Ovary (tissue), 3 donors: ENCODE measurements at regions not wholly inside any gene's neighbourhood (a gene's known extent, or its start where the extent isn't known, plus 50 kb on each side); places are given as distances from the start of the nearest gene placed in this dataset.

Experiments
- POLR2A ChIP-seq: fragments of 450-650 bp; IDR thresholded peaks from one replicate; pipeline ENCODE4 v1.6.1; 2017; ENCODE audit warnings: antibody characterized with exemption, mild to moderate bottlenecking, moderate library complexity
- TF ChIP-seq, protein P1 (sequence below), 3 donors: fragments of 450-650 bp in 2 of 3; fragments of 200-600 bp in 1 of 3; IDR thresholded peaks; one replicate each; pipeline versions ENCODE4 v1.5.1 to v1.8.0; 2016 to 2022; ENCODE audit warnings: antibody characterized with exemption in 3 of 3, mild to moderate bottlenecking in 1 of 3
- donor health status: DM: no; HTN: no; CAD: no.

DNA sequence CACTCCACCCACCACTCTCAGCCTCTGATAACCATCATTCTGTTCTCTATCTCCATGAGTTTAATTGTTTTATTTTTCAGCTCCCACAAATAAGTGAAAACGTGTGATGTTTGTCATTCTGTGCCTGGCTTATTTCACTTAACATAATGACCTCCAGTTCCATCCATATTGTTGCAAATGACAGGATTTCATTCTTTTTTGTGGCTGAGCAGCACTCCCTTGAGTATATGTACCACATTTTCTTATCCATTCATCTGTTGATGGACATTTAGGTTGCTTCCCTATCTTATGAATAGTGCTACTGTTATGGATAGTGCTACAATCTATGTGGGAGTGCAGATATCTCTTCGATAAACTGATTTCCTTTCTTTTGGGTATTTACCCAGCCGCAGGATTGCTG lies 103.3 kb upstream of the PDE7B start:
- no peak for TF ChIP-seq POLR2A
- TF ChIP-seq, protein P1, sequence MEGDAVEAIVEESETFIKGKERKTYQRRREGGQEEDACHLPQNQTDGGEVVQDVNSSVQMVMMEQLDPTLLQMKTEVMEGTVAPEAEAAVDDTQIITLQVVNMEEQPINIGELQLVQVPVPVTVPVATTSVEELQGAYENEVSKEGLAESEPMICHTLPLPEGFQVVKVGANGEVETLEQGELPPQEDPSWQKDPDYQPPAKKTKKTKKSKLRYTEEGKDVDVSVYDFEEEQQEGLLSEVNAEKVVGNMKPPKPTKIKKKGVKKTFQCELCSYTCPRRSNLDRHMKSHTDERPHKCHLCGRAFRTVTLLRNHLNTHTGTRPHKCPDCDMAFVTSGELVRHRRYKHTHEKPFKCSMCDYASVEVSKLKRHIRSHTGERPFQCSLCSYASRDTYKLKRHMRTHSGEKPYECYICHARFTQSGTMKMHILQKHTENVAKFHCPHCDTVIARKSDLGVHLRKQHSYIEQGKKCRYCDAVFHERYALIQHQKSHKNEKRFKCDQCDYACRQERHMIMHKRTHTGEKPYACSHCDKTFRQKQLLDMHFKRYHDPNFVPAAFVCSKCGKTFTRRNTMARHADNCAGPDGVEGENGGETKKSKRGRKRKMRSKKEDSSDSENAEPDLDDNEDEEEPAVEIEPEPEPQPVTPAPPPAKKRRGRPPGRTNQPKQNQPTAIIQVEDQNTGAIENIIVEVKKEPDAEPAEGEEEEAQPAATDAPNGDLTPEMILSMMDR (IDR thresholded peaks at IDR 0.05) = no peak
